ENCODE measurements at regions not wholly inside any gene's neighbourhood (a gene's known extent, or its start where the extent isn't known, plus 50 kb on each side); places are given as distances from the start of the nearest gene placed in this dataset.

DNA sequence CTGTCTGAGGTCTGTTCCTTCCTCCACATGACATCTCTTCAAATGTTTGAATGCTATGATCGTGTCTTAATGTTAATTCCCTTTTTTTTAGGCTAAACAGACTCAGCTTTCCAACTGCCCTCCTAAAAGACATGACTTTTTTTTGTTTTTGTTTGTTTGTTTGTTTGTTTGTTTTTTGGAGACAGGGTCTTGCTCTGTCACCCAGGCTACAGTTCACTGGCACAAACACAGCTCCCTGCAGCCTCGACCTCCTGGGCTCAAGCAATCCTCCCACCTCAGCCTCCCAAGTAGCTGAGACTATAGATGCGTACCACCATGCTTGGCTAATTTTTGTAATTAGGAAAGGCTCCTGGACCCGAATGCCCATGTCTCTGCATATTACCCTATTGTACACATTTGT lies 176.5 kb downstream of the ABCA8 start:
- Histone ChIP-seq H3K27ac (ENCODE audit: insufficient read depth, low read depth, low read length, poor library complexity, severe bottlenecking) (no peak overlapping the region), H3K9me3 (ENCODE audit: control insufficient read depth, low read length) (no peaks in the 10 kb centered on the region), H3K4me1 (ENCODE audit: control insufficient read depth, insufficient read depth, low read length) (no peaks in the 10 kb centered on the region), H3K4me3 (ENCODE audit: insufficient read depth, low read depth, low read length) (no peak overlapping the region), H3K36me3 (ENCODE audit: control insufficient read depth, insufficient read depth, low read length) (no peaks in the 10 kb centered on the region), H3K27me3 (ENCODE audit: control insufficient read depth, insufficient read depth, low read length, poor library complexity, severe bottlenecking) (no peaks in the 10 kb centered on the region)
- WGBS, 2 experiments: 95% methylated on average over 4 of the region's 4 CpGs

DNA sequence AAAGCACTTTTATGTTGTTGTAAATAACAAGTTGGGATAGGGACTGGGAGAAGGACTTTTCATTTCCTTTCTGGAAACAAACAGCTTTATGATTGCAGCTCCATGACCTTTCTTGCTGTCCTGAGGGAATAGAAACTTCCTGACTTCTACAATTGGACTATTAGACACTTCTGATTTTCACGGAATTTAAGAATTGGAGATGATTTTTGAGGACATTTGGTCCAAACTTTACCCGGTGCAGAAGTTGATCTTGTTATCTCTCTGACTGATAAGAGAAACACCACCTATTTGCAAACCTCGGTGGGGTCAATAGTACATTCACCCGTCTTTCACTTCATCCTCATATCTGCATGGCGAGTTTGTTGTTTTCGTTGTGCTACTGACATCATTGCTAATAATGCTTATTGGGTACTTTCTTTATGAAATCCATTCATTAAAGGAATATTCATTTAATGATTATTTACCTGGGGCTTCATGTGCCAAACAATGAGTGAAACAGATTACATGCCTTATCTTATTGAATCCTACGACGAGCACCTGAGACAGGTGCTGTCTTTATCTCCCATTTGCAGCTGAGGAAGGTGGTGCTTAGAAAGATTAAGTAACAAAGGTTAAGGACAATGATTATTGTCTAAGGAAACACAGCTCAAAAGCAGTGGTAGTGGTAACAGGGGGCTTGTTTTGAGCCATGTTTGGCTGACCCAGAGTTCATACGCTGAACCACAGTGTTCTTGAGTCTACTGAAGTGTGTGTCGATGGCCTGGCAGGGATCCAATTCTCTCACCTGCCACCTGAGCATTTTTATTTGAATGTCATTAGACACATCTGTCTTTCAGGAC lies 176.9 kb upstream of the FAM20A start:
- WGBS, 2 experiments: 94 to 97% methylated on average over 9 to 10 of the region's 10 CpGs

DNA sequence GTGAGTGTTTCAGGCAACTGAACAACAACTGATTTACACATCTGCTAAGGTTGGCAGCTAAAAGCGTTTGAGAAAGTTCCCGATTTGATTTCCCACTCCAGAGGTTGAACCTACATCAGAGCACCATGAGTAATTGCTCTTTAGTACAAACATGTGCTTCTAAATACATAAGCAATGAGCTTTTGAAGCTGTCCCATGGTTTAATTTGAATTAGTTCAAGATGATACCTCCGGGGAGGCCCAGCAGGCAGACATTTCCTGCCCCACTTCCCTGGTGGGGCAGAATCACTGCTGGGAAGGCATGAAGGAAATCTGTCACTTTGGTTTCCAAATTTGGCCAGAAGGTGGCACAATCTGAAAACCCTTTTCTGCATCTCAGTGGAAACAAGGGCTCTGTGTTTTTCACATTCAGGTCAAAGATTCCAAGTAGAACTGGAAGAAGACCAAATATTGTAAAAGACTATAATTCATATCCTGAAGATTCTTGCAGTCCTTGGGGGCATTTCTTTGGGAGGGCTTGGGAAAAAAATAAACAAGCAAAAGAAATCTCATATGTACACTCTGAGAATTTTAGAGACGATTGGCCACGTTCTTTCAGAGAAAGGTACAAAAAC lies 176.2 kb upstream of the FAM20A start:
- no peaks in the 10 kb centered on the region for H3K27me3 ChIP-seq (ENCODE audit: control insufficient read depth, insufficient read depth, low read length, poor library complexity, severe bottlenecking)
- H3K9me3 ChIP-seq (ENCODE audit: control insufficient read depth, low read length): no peaks in the 10 kb centered on the region
- 68% methylated on average over 5 of the region's 5 CpGs for WGBS, 2 experiments
- H3K4me1 ChIP-seq (ENCODE audit: control insufficient read depth, insufficient read depth, low read length): no peaks in the 10 kb centered on the region
- H3K27ac ChIP-seq (ENCODE audit: insufficient read depth, low read depth, low read length, poor library complexity, severe bottlenecking): no peak overlapping the region
- H3K36me3 ChIP-seq (ENCODE audit: control insufficient read depth, insufficient read depth, low read length): no peaks in the 10 kb centered on the region
- H3K4me3 ChIP-seq (ENCODE audit: insufficient read depth, low read depth, low read length): no peak overlapping the region

More for the DNA sequence above, 176.9 kb upstream of the FAM20A start:
- Histone ChIP-seq H3K4me1 (ENCODE audit: control insufficient read depth, insufficient read depth, low read length) (no peaks in the 10 kb centered on the region), H3K36me3 (ENCODE audit: control insufficient read depth, insufficient read depth, low read length) (no peaks in the 10 kb centered on the region), H3K27me3 (ENCODE audit: control insufficient read depth, insufficient read depth, low read length, poor library complexity, severe bottlenecking) (no peaks in the 10 kb centered on the region), H3K27ac (ENCODE audit: insufficient read depth, low read depth, low read length, poor library complexity, severe bottlenecking) (no peak overlapping the region), H3K9me3 (ENCODE audit: control insufficient read depth, low read length) (no peaks in the 10 kb centered on the region), H3K4me3 (ENCODE audit: insufficient read depth, low read depth, low read length) (no peak overlapping the region)

DNA sequence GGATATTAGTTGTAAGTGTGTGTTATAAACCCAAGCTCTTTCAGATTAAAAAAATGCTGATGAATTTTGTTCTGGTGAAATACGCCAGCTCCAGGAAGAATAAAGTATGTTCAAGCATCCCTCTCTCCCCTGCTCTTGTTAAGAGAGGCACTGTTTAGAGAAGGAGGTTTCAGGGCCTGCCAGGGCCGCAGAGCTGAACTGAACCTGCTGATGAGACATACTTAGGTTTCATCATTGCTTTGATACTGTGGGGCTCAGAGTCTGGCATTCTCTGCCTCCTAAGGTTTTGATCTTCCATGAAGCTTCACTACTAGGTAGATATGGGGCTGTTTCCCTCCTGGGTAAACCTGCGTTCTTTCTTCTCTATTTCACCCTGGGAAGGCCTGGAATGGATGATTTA lies 175.3 kb upstream of the FAM20A start:
- H3K36me3 ChIP-seq (ENCODE audit: control insufficient read depth, insufficient read depth, low read length): no peaks in the 10 kb centered on the region
- H3K4me3 ChIP-seq (ENCODE audit: insufficient read depth, low read depth, low read length): no peak overlapping the region
- no peaks in the 10 kb centered on the region for H3K9me3 ChIP-seq (ENCODE audit: control insufficient read depth, low read length)
- H3K27me3 ChIP-seq (ENCODE audit: control insufficient read depth, insufficient read depth, low read length, poor library complexity, severe bottlenecking): no peaks in the 10 kb centered on the region
- 92 to 94% methylated on average over 3 of the region's 3 CpGs for WGBS, 2 experiments
- no peaks in the 10 kb centered on the region for H3K4me1 ChIP-seq (ENCODE audit: control insufficient read depth, insufficient read depth, low read length)
- H3K27ac ChIP-seq (ENCODE audit: insufficient read depth, low read depth, low read length, poor library complexity, severe bottlenecking): no peak overlapping the region

DNA sequence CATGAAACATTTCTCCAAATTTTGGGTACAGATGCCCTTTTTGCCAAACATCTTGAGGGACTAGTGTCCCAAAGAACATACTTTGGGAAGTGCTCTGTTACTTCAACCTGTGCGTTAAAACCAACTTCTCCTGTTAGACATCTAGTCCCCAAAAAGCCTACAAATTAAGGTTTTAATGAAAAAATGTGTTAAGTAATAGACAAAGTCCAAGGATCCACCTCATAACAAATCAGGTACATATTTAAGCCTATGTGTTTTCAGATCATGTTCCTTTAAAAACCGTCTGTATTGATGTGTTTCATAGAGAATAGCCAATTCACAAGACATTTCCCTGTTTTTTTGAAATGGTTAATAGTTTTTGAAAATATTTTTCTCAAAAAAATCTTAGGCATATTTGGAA lies 174.8 kb upstream of the FAM20A start:
- H3K27ac ChIP-seq (ENCODE audit: insufficient read depth, low read depth, low read length, poor library complexity, severe bottlenecking): no peak overlapping the region
- 82 to 100% methylated on average over 1 to 2 of the region's 2 CpGs for WGBS, 2 experiments
- H3K36me3 ChIP-seq (ENCODE audit: control insufficient read depth, insufficient read depth, low read length): no peaks in the 10 kb centered on the region
- no peak overlapping the region for H3K4me3 ChIP-seq (ENCODE audit: insufficient read depth, low read depth, low read length)
- no peaks in the 10 kb centered on the region for H3K9me3 ChIP-seq (ENCODE audit: control insufficient read depth, low read length)
- no peaks in the 10 kb centered on the region for H3K4me1 ChIP-seq (ENCODE audit: control insufficient read depth, insufficient read depth, low read length)
- no peaks in the 10 kb centered on the region for H3K27me3 ChIP-seq (ENCODE audit: control insufficient read depth, insufficient read depth, low read length, poor library complexity, severe bottlenecking)

DNA sequence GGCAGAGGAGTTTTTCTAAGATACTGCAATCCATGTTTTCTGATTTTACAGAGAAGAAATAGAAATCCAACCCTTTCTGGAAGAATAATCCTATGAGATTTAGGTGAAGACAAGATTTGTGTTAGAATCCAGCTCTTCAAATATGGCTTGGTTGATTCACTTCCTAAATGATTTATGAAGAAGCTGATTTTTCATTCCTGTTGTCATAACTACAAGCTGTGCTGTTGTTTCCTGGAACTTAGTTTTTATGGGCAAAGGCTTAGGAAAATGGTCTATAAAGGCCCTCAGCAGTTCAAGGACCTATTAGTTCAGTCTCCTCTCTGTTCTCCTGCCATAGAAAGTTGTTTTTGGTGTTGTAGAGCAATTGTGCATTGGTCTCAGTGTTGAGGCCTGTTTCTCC lies 174.2 kb upstream of the FAM20A start:
- Histone ChIP-seq H3K4me1 (ENCODE audit: control insufficient read depth, insufficient read depth, low read length) (no peaks in the 10 kb centered on the region), H3K36me3 (ENCODE audit: control insufficient read depth, insufficient read depth, low read length) (no peaks in the 10 kb centered on the region), H3K27ac (ENCODE audit: insufficient read depth, low read depth, low read length, poor library complexity, severe bottlenecking) (no peak overlapping the region), H3K9me3 (ENCODE audit: control insufficient read depth, low read length) (no peaks in the 10 kb centered on the region), H3K4me3 (ENCODE audit: insufficient read depth, low read depth, low read length) (no peak overlapping the region), H3K27me3 (ENCODE audit: control insufficient read depth, insufficient read depth, low read length, poor library complexity, severe bottlenecking) (no peaks in the 10 kb centered on the region)

DNA sequence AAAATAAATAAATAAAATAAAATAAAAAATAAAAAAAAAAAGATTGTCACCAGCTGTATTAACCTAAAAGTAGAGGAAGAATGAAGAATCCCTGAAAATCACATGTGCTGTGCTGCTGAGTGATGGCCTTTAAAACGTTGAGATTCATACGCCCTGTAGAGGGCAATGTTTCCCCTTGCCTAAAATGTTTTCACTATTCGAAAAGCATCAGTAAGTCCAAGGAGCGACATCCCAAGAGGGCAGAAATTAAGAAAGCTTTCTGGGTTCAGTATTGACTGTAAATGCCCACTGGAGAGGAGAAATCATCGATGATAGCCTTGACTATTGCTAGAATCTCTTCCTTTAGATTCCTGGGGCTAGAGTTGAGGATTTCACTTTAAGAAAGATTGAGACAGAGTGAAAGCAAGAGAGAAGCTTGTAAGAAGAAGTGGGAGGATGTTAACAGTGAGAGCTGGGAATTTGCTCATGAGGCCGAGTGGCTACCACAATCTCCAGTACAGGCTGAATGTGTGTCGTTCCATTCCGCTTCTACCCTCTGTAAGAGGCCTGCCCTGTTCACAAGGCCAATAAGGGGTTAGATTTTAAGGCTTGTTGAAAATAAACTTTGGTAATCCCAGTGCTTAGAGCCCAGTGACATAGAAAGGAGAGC lies 170.8 kb upstream of the FAM20A start:
- Histone ChIP-seq H3K4me1 (ENCODE audit: control insufficient read depth, insufficient read depth, low read length) (no peaks in the 10 kb centered on the region), H3K36me3 (ENCODE audit: control insufficient read depth, insufficient read depth, low read length) (no peaks in the 10 kb centered on the region), H3K9me3 (ENCODE audit: control insufficient read depth, low read length) (no peaks in the 10 kb centered on the region), H3K27ac (ENCODE audit: insufficient read depth, low read depth, low read length, poor library complexity, severe bottlenecking) (no peak overlapping the region), H3K4me3 (ENCODE audit: insufficient read depth, low read depth, low read length) (no peak overlapping the region), H3K27me3 (ENCODE audit: control insufficient read depth, insufficient read depth, low read length, poor library complexity, severe bottlenecking) (no peaks in the 10 kb centered on the region)
- WGBS, 2 experiments: 62 to 65% methylated on average over 8 of the region's 8 CpGs

DNA sequence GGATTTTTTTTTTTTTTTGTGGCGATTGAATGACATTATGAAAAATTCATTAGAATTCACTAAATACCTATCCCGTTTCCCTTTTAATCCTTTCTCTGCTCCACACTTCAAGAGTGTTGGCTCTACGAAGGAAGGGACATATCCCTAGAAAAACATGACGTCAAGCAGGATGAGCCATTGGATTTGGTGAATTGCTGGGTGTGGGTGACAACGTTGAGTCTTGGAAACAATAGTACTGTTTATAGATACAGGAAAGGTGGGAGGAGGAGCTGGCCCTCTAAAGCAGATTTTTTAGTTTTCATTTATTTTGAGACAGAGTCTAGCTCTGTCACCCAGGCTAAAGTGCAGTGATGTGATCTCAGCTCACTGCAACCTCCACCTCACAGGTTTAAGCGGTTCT lies 167.6 kb upstream of the FAM20A start:
- Histone ChIP-seq H3K4me1 (ENCODE audit: control insufficient read depth, insufficient read depth, low read length) (no peaks in the 10 kb centered on the region), H3K36me3 (ENCODE audit: control insufficient read depth, insufficient read depth, low read length) (no peaks in the 10 kb centered on the region), H3K27me3 (ENCODE audit: control insufficient read depth, insufficient read depth, low read length, poor library complexity, severe bottlenecking) (no peaks in the 10 kb centered on the region), H3K9me3 (ENCODE audit: control insufficient read depth, low read length) (no peaks in the 10 kb centered on the region), H3K4me3 (ENCODE audit: insufficient read depth, low read depth, low read length) (no peak overlapping the region), H3K27ac (ENCODE audit: insufficient read depth, low read depth, low read length, poor library complexity, severe bottlenecking) (no peak overlapping the region)
- WGBS, 2 experiments: 86 to 92% methylated on average over 5 of the region's 6 CpGs

DNA sequence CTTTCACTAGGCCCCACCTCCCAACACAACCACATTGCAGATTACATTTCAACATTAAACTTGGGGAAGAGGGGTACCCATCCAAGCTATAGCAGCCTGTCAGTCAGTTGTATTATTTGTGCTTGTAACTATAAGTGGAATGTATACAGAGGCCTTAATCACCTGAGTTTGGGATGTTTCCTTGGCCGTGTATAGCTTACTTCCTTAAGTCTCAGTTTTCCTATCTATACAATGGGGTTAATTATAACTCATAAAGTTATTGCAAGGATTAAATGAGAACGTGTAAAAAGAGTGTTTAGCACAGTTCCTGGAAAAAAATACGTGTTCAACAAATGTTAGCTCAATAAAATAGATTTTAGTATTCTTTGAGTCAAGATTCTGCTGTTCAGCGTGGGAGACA lies 165.5 kb upstream of the FAM20A start:
- no peaks in the 10 kb centered on the region for H3K9me3 ChIP-seq (ENCODE audit: control insufficient read depth, low read length)
- no peak overlapping the region for H3K4me3 ChIP-seq (ENCODE audit: insufficient read depth, low read depth, low read length)
- no peaks in the 10 kb centered on the region for H3K36me3 ChIP-seq (ENCODE audit: control insufficient read depth, insufficient read depth, low read length)
- H3K27ac ChIP-seq (ENCODE audit: insufficient read depth, low read depth, low read length, poor library complexity, severe bottlenecking): no peak overlapping the region
- WGBS, 2 experiments: 88 to 95% methylated on average over 4 of the region's 4 CpGs
- H3K27me3 ChIP-seq (ENCODE audit: control insufficient read depth, insufficient read depth, low read length, poor library complexity, severe bottlenecking): no peaks in the 10 kb centered on the region
- no peaks in the 10 kb centered on the region for H3K4me1 ChIP-seq (ENCODE audit: control insufficient read depth, insufficient read depth, low read length)

DNA sequence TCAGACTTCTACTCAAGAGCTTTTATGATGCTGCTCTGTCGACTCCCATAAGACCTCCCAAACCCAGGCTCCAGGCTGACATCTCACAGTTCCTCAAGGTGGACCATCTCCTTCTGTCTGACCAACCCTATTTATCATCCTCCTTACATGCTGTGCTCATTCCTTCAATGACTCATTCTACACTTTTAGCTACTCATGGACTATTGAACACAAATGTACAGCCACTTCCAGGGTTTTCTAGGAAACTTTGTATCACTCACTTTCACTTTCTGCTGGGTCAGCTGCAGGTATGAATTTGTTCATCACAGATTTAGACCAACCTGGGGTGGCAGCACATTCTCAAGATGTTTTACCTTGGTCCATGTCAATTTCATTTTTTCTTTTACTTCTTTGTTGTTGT lies 162.4 kb upstream of the FAM20A start:
- no peak overlapping the region for H3K27ac ChIP-seq (ENCODE audit: insufficient read depth, low read depth, low read length, poor library complexity, severe bottlenecking)
- no peaks in the 10 kb centered on the region for H3K27me3 ChIP-seq (ENCODE audit: control insufficient read depth, insufficient read depth, low read length, poor library complexity, severe bottlenecking)
- H3K36me3 ChIP-seq (ENCODE audit: control insufficient read depth, insufficient read depth, low read length): no peaks in the 10 kb centered on the region
- H3K4me3 ChIP-seq (ENCODE audit: insufficient read depth, low read depth, low read length): no peak overlapping the region
- no peaks in the 10 kb centered on the region for H3K4me1 ChIP-seq (ENCODE audit: control insufficient read depth, insufficient read depth, low read length)
- 90 to 96% methylated on average over 1 of the region's 1 CpG for WGBS, 2 experiments
- H3K9me3 ChIP-seq (ENCODE audit: control insufficient read depth, low read length): no peaks in the 10 kb centered on the region
